GM12878 (cell line): ENCODE measurements at regions not wholly inside any gene's neighbourhood (a gene's known extent, or its start where the extent isn't known, plus 50 kb on each side); places are given as distances from the start of the nearest gene placed in this dataset.

Source experiments
- ATAC-seq: fragments of 200-7000 bp; cut with Tn5 transposase; 3 replicates; pipeline ENCODE4 v1.9.1; 2020; ENCODE audit warnings: mild to moderate bottlenecking, moderate library complexity
- BruUV-seq: library from RNA; stranded (reverse); fragments of 400-500 nt; replicated peaks from 2 replicates; lab custom pipeline; 2021; lab: Mats Ljungman, UMichigan
- CTCF ChIA-PET: fragments of 300-600 bp; sonication (Branson Sonifier 250); formaldehyde crosslinking; extraction: SDS; loops from one replicate; lab custom pipeline; 2021; ENCODE audit warnings: inconsistent platforms; lab: Yijun Ruan, JAX
- POLR2A ChIA-PET: fragments of 350-600 bp; formaldehyde crosslinking; extraction: SDS; loops from one replicate; lab custom pipeline; 2021; ENCODE audit warnings: inconsistent platforms; lab: Charles Lee
- RAD21 ChIA-PET: fragments of 300-600 bp; sonication (Branson Sonifier 250); formaldehyde crosslinking; loops from one replicate; lab custom pipeline; 2023; ENCODE audit warnings: antibody characterized with exemption; ENCODE audit not compliant: unreplicated experiment; lab: Charles Lee
- SMC1A ChIA-PET: fragments of 300-600 bp; sonication (Branson Sonifier 250); formaldehyde crosslinking; loops from one replicate; lab custom pipeline; 2023; ENCODE audit not compliant: unreplicated experiment, uncharacterized antibody; lab: Charles Lee
- DNase-seq: peaks from one replicate; pipeline ENCODE4 v3.0.0-alpha.2; 2011; ENCODE audit warnings: low read depth, low spot score
- FAIRE-seq: peaks from 3 replicates; lab custom pipeline; 2011; peaks lifted over from hg19 to GRCh38; lab: Jason Lieb, UNC
- H2AFZ ChIP-seq: 2 replicates; pipeline ENCODE4 v1.6.0; 2011; ENCODE audit warnings: low read depth, low read length, control low read depth; ENCODE audit not compliant: control insufficient read depth
- H3K27ac ChIP-seq: 2 replicates; pipeline ENCODE4 v1.5.1; 2011; ENCODE audit warnings: control low read depth; ENCODE audit not compliant: control insufficient read depth, insufficient read depth
- H3K27me3 ChIP-seq, 2 experiments: replicated peaks in 1 of 2; 2 replicates each; pipeline versions ENCODE4 v1.6.0 to v1.6.1; 2011; ENCODE audit warnings: low read length in 1 of 2; ENCODE audit not compliant: control insufficient read depth in 2 of 2, insufficient read depth in 2 of 2
- H3K36me3 ChIP-seq, 2 experiments: 2 replicates each; pipeline ENCODE4 v1.5.1; 2011; ENCODE audit warnings: low read length in 1 of 2; ENCODE audit not compliant: control insufficient read depth in 2 of 2, insufficient read depth in 2 of 2
- H3K4me1 ChIP-seq: 2 replicates; pipeline ENCODE4 v1.6.1; 2011; ENCODE audit warnings: mild to moderate bottlenecking, low read length, moderate library complexity, mixed read lengths; ENCODE audit not compliant: control insufficient read depth, insufficient read depth
- H3K4me2 ChIP-seq: 2 replicates; pipeline ENCODE4 v1.6.0; 2011; ENCODE audit warnings: control low read depth; ENCODE audit not compliant: control insufficient read depth, insufficient read depth
- H3K4me3 ChIP-seq: fragments of 200-600 bp; sonication (generic); 2 replicates; pipeline ENCODE4 v1.5.1; 2016
- H3K79me2 ChIP-seq: 2 replicates; pipeline ENCODE4 v1.6.0; 2011; ENCODE audit warnings: low read length; ENCODE audit not compliant: control insufficient read depth, insufficient read depth
- H3K9ac ChIP-seq: 2 replicates; pipeline ENCODE4 v1.8.0; 2011; ENCODE audit warnings: low read length, control low read depth, mixed read lengths; ENCODE audit not compliant: control insufficient read depth, insufficient read depth
- H3K9me3 ChIP-seq: replicated peaks from 3 replicates; pipeline ENCODE4 v1.5.1; 2011; ENCODE audit warnings: mild to moderate bottlenecking, low read length; ENCODE audit not compliant: control insufficient read depth, insufficient read depth
- H4K20me1 ChIP-seq: 2 replicates; pipeline ENCODE4 v1.6.0; 2011; ENCODE audit not compliant: control insufficient read depth, insufficient read depth
- BCL11A ChIP-seq: IDR thresholded peaks from 2 replicates; pipeline ENCODE4 v1.6.1; 2011; ENCODE audit warnings: low read depth, low read length
- BHLHE40 ChIP-seq, 2 experiments: fragments of 450-650 bp in 1 of 2; IDR thresholded peaks; 2 replicates each; pipeline ENCODE4 v1.6.1; 2011 to 2017; ENCODE audit warnings: low read depth in 2 of 2, borderline replicate concordance in 1 of 2, improper control_type of control experiment in 1 of 2, low read length in 1 of 2, mild to moderate bottlenecking in 1 of 2
- BMI1 ChIP-seq: fragments of 450-650 bp; IDR thresholded peaks from 2 replicates; pipeline ENCODE4 v1.6.1; 2016; ENCODE audit warnings: mild to moderate bottlenecking, moderate library complexity, borderline replicate concordance
- NFXL1 ChIP-seq: fragments of 450-650 bp; IDR thresholded peaks from 2 replicates; pipeline ENCODE4 v1.6.1; 2017; ENCODE audit warnings: antibody characterized with exemption, mild to moderate bottlenecking, borderline replicate concordance
- NFYA ChIP-seq: IDR thresholded peaks from 2 replicates; pipeline ENCODE4 v1.6.1; 2011; ENCODE audit warnings: low read depth, mild to moderate bottlenecking, low read length, improper control_type of control experiment, borderline replicate concordance
- PML ChIP-seq: IDR thresholded peaks from 2 replicates; pipeline ENCODE4 v1.6.1; 2012; ENCODE audit warnings: low read length, inconsistent platforms
- RCOR1 ChIP-seq: conservative IDR thresholded peaks from 2 replicates; pipeline ENCODE4 v1.6.1; 2012; ENCODE audit warnings: low read depth, low read length, improper control_type of control experiment
- RUNX3 ChIP-seq: IDR thresholded peaks from 2 replicates; pipeline ENCODE4 v1.6.1; 2012; ENCODE audit warnings: low read length, inconsistent platforms
- SIN3A ChIP-seq: IDR thresholded peaks from 2 replicates; pipeline ENCODE4 v1.6.1; 2012; ENCODE audit warnings: low read depth, low read length, improper control_type of control experiment
- SIX5 ChIP-seq: IDR thresholded peaks from 2 replicates; pipeline ENCODE4 v1.6.1; 2011; ENCODE audit warnings: mild to moderate bottlenecking, low read depth, low read length, moderate library complexity; ENCODE audit not compliant: severe bottlenecking
- WGBS: methylation state at CpG from one replicate; pipeline ENCODE4 v1.1.6; 2016; ENCODE audit warnings: low lambda C conversion rate; ENCODE audit not compliant: insufficient replicate concordance, insufficient coverage; ENCODE audit errors: missing lambda C conversion rate; 5-methylcytosine and 5-hydroxymethylcytosine counted together
- in situ Hi-C: fragments of 300-500 bp; cut with MboI; formaldehyde crosslinking; loops from 9 replicates; pipeline ENCODE4 v1.14.3; 2018; ENCODE audit warnings: mixed read lengths
- intact Hi-C: fragments of 100-400 bp; cut with micrococcal nuclease; formaldehyde crosslinking; loops from one replicate; pipeline ENCODE4 v1.14.2; 2022; ENCODE audit not compliant: unreplicated experiment
- TF ChIP-seq, protein P1 (sequence below): IDR thresholded peaks from 2 replicates; pipeline ENCODE4 v1.6.1; 2011; ENCODE audit warnings: low read depth, low read length, improper control_type of control experiment, borderline replicate concordance
- TF ChIP-seq, protein P2 (sequence below): IDR thresholded peaks from 2 replicates; pipeline ENCODE4 v1.6.1; 2012; ENCODE audit warnings: low read depth, low read length, improper control_type of control experiment
- TF ChIP-seq, protein P3 (sequence below): fragments of 450-650 bp; IDR thresholded peaks from 2 replicates; pipeline ENCODE4 v1.6.1; 2016; ENCODE audit warnings: mild to moderate bottlenecking
- TF ChIP-seq, protein P4 (sequence below): IDR thresholded peaks from 2 replicates; pipeline ENCODE4 v1.6.1; 2011; ENCODE audit warnings: mild to moderate bottlenecking, low read depth, low read length, moderate library complexity; ENCODE audit not compliant: insufficient replicate concordance

DNA sequence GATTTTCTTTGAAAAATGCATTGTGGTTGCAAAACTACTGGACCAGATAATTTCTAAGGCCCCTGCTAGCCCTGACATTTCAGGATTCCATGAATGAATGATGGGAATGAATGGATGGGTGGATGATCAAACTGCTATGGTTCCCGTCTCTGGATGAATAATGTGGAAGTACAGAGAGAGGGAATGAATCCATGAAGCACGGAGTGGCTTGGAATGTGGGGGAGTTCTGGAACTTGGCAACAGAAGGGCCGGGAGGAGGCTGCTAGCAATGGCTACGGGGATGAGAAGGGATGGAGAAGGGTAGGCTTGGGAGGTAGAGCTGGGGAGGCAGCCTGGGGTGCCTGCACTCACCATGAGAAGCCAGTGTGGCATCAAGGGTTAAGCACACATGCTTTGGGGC lies 84.8 kb downstream of the NCR2 start:
- ChIA-PET SMC1A (interaction anchor here (0.5 kb wide), 1 partner anchor 188 kb away, joined by 3 read pairs; no protein-coding TSS in a partner anchor), CTCF (interaction anchor here (1.0 to 3.4 kb wide), 7 partner anchors 37 to 177 kb away, joined by 3 to 14 read pairs (median 3); no protein-coding TSS in a partner anchor), POLR2A (no interaction called here), RAD21 (no interaction called here)
- no peak overlapping the region for H3K4me3 ChIP-seq
- H3K4me1 ChIP-seq, result no peaks in the 10 kb centered on the region; the same call in 1 of the 2 replicates
- BruUV-seq, result no TSS peak
- TF ChIP-seq RUNX3, result no peak
- no peak for TF ChIP-seq SIX5
- TF ChIP-seq BMI1, result no peak
- no peak for TF ChIP-seq BCL11A
- TF ChIP-seq, protein P1, sequence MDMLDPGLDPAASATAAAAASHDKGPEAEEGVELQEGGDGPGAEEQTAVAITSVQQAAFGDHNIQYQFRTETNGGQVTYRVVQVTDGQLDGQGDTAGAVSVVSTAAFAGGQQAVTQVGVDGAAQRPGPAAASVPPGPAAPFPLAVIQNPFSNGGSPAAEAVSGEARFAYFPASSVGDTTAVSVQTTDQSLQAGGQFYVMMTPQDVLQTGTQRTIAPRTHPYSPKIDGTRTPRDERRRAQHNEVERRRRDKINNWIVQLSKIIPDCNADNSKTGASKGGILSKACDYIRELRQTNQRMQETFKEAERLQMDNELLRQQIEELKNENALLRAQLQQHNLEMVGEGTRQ, result no peak
- TF ChIP-seq, protein P2, sequence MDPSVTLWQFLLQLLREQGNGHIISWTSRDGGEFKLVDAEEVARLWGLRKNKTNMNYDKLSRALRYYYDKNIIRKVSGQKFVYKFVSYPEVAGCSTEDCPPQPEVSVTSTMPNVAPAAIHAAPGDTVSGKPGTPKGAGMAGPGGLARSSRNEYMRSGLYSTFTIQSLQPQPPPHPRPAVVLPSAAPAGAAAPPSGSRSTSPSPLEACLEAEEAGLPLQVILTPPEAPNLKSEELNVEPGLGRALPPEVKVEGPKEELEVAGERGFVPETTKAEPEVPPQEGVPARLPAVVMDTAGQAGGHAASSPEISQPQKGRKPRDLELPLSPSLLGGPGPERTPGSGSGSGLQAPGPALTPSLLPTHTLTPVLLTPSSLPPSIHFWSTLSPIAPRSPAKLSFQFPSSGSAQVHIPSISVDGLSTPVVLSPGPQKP, result no peak
- no peak for TF ChIP-seq BHLHE40 (IDR thresholded peaks at IDR 0.05; ENCODE audit: borderline replicate concordance in 1 of 2, low read depth in 2 of 2, low read length in 1 of 2)
- no peak for TF ChIP-seq RCOR1
- TF ChIP-seq SIN3A, result no peak
- no peak for TF ChIP-seq NFXL1
- no peak for TF ChIP-seq NFYA
- TF ChIP-seq, protein P3, sequence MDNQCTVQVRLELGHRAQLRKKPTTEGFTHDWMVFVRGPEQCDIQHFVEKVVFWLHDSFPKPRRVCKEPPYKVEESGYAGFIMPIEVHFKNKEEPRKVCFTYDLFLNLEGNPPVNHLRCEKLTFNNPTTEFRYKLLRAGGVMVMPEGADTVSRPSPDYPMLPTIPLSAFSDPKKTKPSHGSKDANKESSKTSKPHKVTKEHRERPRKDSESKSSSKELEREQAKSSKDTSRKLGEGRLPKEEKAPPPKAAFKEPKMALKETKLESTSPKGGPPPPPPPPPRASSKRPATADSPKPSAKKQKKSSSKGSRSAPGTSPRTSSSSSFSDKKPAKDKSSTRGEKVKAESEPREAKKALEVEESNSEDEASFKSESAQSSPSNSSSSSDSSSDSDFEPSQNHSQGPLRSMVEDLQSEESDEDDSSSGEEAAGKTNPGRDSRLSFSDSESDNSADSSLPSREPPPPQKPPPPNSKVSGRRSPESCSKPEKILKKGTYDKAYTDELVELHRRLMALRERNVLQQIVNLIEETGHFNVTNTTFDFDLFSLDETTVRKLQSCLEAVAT, result no peak
- TF ChIP-seq PML, result no peak
- TF ChIP-seq, protein P4, sequence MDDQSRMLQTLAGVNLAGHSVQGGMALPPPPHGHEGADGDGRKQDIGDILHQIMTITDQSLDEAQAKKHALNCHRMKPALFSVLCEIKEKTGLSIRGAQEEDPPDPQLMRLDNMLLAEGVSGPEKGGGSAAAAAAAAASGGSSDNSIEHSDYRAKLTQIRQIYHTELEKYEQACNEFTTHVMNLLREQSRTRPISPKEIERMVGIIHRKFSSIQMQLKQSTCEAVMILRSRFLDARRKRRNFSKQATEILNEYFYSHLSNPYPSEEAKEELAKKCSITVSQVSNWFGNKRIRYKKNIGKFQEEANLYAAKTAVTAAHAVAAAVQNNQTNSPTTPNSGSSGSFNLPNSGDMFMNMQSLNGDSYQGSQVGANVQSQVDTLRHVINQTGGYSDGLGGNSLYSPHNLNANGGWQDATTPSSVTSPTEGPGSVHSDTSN, result no peak
- no peak for DNase-seq
- no peak overlapping the region for H3K27ac ChIP-seq
- no peak overlapping the region for H3K4me2 ChIP-seq
- H3K9me3 ChIP-seq, result peaks cover 3% of the 10 kb centered on the region; the same call in 2 of the 3 replicates
- H4K20me1 ChIP-seq, result no peaks in the 10 kb centered on the region
- no peak overlapping the region for H2AFZ ChIP-seq
- no peak for ATAC-seq
- peaks cover 6 to 9% of the 10 kb centered on the region in 2 experiments for H3K27me3 ChIP-seq
- H3K9ac ChIP-seq, result no peak overlapping the region
- WGBS, result 13% methylated on average over 4 of the region's 4 CpGs
- no peaks in the 10 kb centered on the region for H3K36me3 ChIP-seq
- H3K79me2 ChIP-seq, result no peaks in the 10 kb centered on the region
- intact Hi-C loops (no loop called here), in situ Hi-C loops (loop anchor here (5.0 kb wide), 1 partner anchor 172 kb away; no protein-coding TSS in a partner anchor)
- FAIRE-seq, result no peak
